Sigmoid colon (tissue), 4 donors: ENCODE measurements at regions not wholly inside any gene's neighbourhood (a gene's known extent, or its start where the extent isn't known, plus 50 kb on each side); places are given as distances from the start of the nearest gene placed in this dataset.

ENCODE experiments used
- EP300 ChIP-seq, 4 donors: sonication (generic); formaldehyde crosslinking; IDR thresholded peaks; one replicate each; pipeline ENCODE4 v1.6.1; 2017; ENCODE audit warnings: antibody characterized with exemption in 4 of 4
- POLR2A ChIP-seq, 2 donors: fragments of 450-650 bp; IDR thresholded peaks; one replicate each; pipeline ENCODE4 v1.6.1; 2016; ENCODE audit warnings: antibody characterized with exemption in 2 of 2, mild to moderate bottlenecking in 2 of 2, moderate library complexity in 2 of 2
- POLR2AphosphoS5 ChIP-seq, 4 donors: sonication (generic); formaldehyde crosslinking; IDR thresholded peaks; one replicate each; pipeline ENCODE4 v1.6.1; 2017; ENCODE audit warnings: antibody characterized with exemption in 4 of 4
- TF ChIP-seq, protein P1 (sequence below), 4 experiments: fragments of 450-650 bp in 3 of 4; fragments of 200-600 bp in 1 of 4; IDR thresholded peaks; one replicate each; pipeline ENCODE4 v1.5.1; 2016 to 2019; ENCODE audit warnings: antibody characterized with exemption in 4 of 4, mild to moderate bottlenecking in 3 of 4, moderate library complexity in 2 of 4

GRCh38 chr5:3925935-3926334 is 330.3 kb downstream of the IRX1 start:
- TF ChIP-seq POLR2A (IDR thresholded peaks at IDR 0.05) (no peak), EP300 (IDR thresholded peaks at IDR 0.05) (no peak), POLR2AphosphoS5 (IDR thresholded peaks at IDR 0.05) (no peak)
- TF ChIP-seq, protein P1, sequence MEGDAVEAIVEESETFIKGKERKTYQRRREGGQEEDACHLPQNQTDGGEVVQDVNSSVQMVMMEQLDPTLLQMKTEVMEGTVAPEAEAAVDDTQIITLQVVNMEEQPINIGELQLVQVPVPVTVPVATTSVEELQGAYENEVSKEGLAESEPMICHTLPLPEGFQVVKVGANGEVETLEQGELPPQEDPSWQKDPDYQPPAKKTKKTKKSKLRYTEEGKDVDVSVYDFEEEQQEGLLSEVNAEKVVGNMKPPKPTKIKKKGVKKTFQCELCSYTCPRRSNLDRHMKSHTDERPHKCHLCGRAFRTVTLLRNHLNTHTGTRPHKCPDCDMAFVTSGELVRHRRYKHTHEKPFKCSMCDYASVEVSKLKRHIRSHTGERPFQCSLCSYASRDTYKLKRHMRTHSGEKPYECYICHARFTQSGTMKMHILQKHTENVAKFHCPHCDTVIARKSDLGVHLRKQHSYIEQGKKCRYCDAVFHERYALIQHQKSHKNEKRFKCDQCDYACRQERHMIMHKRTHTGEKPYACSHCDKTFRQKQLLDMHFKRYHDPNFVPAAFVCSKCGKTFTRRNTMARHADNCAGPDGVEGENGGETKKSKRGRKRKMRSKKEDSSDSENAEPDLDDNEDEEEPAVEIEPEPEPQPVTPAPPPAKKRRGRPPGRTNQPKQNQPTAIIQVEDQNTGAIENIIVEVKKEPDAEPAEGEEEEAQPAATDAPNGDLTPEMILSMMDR (IDR thresholded peaks at IDR 0.05), result no peak
